CD14-positive monocyte (primary cell): ENCODE measurements at regions not wholly inside any gene's neighbourhood (a gene's known extent, or its start where the extent isn't known, plus 50 kb on each side); places are given as distances from the start of the nearest gene placed in this dataset.

ENCODE experiments used
- DNase-seq, 3 donors: peaks; one replicate each; pipeline ENCODE4 v3.0.0-alpha.2; 2011 to 2022
- H2AFZ ChIP-seq: 2 replicates; pipeline ENCODE4 v1.6.0; 2012; ENCODE audit warnings: mild to moderate bottlenecking, low read depth, low read length, inconsistent platforms; ENCODE audit not compliant: insufficient read depth, poor library complexity, severe bottlenecking
- H3K27ac ChIP-seq, 2 donors: 1 replicate in 1 of 2; 2 replicates in 1 of 2; pipeline ENCODE4 v1.5.1; 2012 to 2013; ENCODE audit warnings: low read length in 2 of 2, control low read depth in 1 of 2, inconsistent platforms in 1 of 2, low read depth in 1 of 2, mild to moderate bottlenecking in 1 of 2
- H3K27me3 ChIP-seq, 2 donors: one replicate each; pipeline versions ENCODE4 v1.6.0 to v1.6.1; 2011 to 2013; ENCODE audit warnings: low read length in 2 of 2; ENCODE audit not compliant: control insufficient read depth in 2 of 2, insufficient read depth in 2 of 2
- H3K36me3 ChIP-seq, 2 donors: replicated peaks in 1 of 2; 1 replicate in 1 of 2; 2 replicates in 1 of 2; pipeline versions ENCODE4 v1.5.1 to v1.6.1; 2012 to 2013; ENCODE audit warnings: low read length in 2 of 2, control low read depth in 1 of 2, inconsistent platforms in 1 of 2, mild to moderate bottlenecking in 1 of 2; ENCODE audit not compliant: insufficient read depth in 2 of 2, control insufficient read depth in 1 of 2
- H3K4me1 ChIP-seq, 2 donors: 1 replicate in 1 of 2; 2 replicates in 1 of 2; pipeline versions ENCODE4 v1.5.1 to v1.6.1; 2012 to 2013; ENCODE audit warnings: low read length in 2 of 2, control low read depth in 1 of 2, inconsistent platforms in 1 of 2, mild to moderate bottlenecking in 1 of 2, moderate library complexity in 1 of 2; ENCODE audit not compliant: insufficient read depth in 2 of 2, control insufficient read depth in 1 of 2
- H3K4me2 ChIP-seq: replicated peaks from 2 replicates; pipeline ENCODE3; 2012; ENCODE audit warnings: low read length, moderate library complexity, mild to moderate bottlenecking; ENCODE audit not compliant: poor library complexity, severe bottlenecking; ENCODE audit errors: extremely low read depth
- H3K4me3 ChIP-seq, 3 experiments: fragments of 200-600 bp in 1 of 3; sonication (generic) in 1 of 3; replicated peaks in 1 of 3; 1 replicate in 2 of 3; 2 replicates in 1 of 3; pipeline ENCODE4 v1.5.1; 2011 to 2013; ENCODE audit warnings: low read length in 3 of 3, mild to moderate bottlenecking in 3 of 3, control low read depth in 2 of 3, low read depth in 2 of 3, inconsistent platforms in 1 of 3, moderate library complexity in 1 of 3
- H3K79me2 ChIP-seq: 2 replicates; pipeline ENCODE4 v1.6.0; 2012; ENCODE audit warnings: mild to moderate bottlenecking, control low read depth, inconsistent platforms, low read length, moderate library complexity; ENCODE audit not compliant: insufficient read depth
- H3K9ac ChIP-seq: 2 replicates; pipeline ENCODE4 v1.6.0; 2017; ENCODE audit warnings: low read length, mild to moderate bottlenecking; ENCODE audit not compliant: insufficient read depth, poor library complexity, severe bottlenecking
- H3K9me3 ChIP-seq, 2 donors: replicated peaks in 1 of 2; 1 replicate in 1 of 2; 2 replicates in 1 of 2; pipeline versions ENCODE4 v1.5.1 to v1.6.1; 2012 to 2013; ENCODE audit warnings: low read length in 2 of 2, control low read depth in 1 of 2; ENCODE audit not compliant: control insufficient read depth in 1 of 2, insufficient read depth in 1 of 2
- H4K20me1 ChIP-seq: 2 replicates; pipeline ENCODE4 v1.6.0; 2012; ENCODE audit warnings: mild to moderate bottlenecking, low read length, control low read depth, moderate library complexity; ENCODE audit not compliant: insufficient read depth
- H3K27ac Mint-ChIP-seq, 7 donors: one replicate each; pipeline ENCODE4 v1.8.0; 2020; ENCODE audit warnings: mild to moderate bottlenecking in 7 of 7, mixed read lengths in 7 of 7, moderate library complexity in 6 of 7, inconsistent platforms in 2 of 7
- H3K27me3 Mint-ChIP-seq, 3 donors: one replicate each; pipeline ENCODE4 v1.8.0; 2021 to 2022; ENCODE audit warnings: low read depth in 3 of 3, mild to moderate bottlenecking in 3 of 3, mixed read lengths in 3 of 3, moderate library complexity in 3 of 3, inconsistent platforms in 1 of 3
- H3K36me3 Mint-ChIP-seq, 2 donors: one replicate each; pipeline ENCODE4 v1.8.0; 2020; ENCODE audit warnings: mixed read lengths in 2 of 2, inconsistent platforms in 1 of 2, mild to moderate bottlenecking in 1 of 2
- H3K4me1 Mint-ChIP-seq: one replicate; pipeline ENCODE4 v1.8.0; 2020; ENCODE audit warnings: mild to moderate bottlenecking, mixed read lengths
- H3K4me3 Mint-ChIP-seq, 2 donors: one replicate each; pipeline ENCODE4 v1.8.0; 2020; ENCODE audit warnings: mild to moderate bottlenecking in 2 of 2, mixed read lengths in 2 of 2, moderate library complexity in 1 of 2
- H3K9me3 Mint-ChIP-seq, 7 donors: one replicate each; pipeline ENCODE4 v1.8.0; 2020 to 2022; ENCODE audit warnings: mixed read lengths in 7 of 7, mild to moderate bottlenecking in 6 of 7, moderate library complexity in 6 of 7, inconsistent platforms in 2 of 7
- WGBS: methylation state at CpG from one replicate; pipeline ENCODE4 v1.1.5; 2013; ENCODE audit warnings: missing lambda C conversion rate; ENCODE audit not compliant: insufficient coverage; 5-methylcytosine and 5-hydroxymethylcytosine counted together
- intact Hi-C, 2 donors: fragments of 100-400 bp; cut with micrococcal nuclease; formaldehyde crosslinking; loops; one replicate each; pipeline versions ENCODE4 v1.15.0 to v1.15.1; 2023
- TF ChIP-seq, protein P1 (sequence below): fragments of 200-600 bp; IDR thresholded peaks from one replicate; pipeline ENCODE4 v1.8.0; 2022; ENCODE audit warnings: antibody characterized with exemption, mild to moderate bottlenecking

DNA sequence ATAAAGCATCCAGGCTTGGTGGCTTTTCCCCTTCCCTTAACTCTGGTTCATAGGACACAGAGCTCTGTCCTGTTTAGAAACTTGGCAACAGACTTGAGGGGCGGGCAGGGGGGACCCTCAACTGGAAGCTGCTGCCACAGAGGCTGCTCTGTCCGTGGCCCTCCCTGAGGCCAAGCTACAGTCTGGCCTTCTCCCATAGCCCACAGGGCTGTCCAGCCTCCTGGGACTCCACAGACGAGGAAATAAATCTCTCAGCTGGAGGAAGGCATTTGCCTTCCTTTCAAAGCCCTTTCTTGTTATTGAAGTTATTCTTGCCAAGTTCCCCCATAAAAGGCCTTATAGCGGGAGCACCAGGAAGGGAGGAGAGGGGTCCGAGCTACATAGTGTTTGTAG is 248.8 kb upstream of the TPM1 start:
- H3K4me1 ChIP-seq: no peaks in the 10 kb centered on the region
- peaks cover 0 to 1% (median 0%) of the 10 kb centered on the region in 3 donors for H3K27me3 Mint-ChIP-seq
- H2AFZ ChIP-seq: no peak overlapping the region
- TF ChIP-seq, protein P1, sequence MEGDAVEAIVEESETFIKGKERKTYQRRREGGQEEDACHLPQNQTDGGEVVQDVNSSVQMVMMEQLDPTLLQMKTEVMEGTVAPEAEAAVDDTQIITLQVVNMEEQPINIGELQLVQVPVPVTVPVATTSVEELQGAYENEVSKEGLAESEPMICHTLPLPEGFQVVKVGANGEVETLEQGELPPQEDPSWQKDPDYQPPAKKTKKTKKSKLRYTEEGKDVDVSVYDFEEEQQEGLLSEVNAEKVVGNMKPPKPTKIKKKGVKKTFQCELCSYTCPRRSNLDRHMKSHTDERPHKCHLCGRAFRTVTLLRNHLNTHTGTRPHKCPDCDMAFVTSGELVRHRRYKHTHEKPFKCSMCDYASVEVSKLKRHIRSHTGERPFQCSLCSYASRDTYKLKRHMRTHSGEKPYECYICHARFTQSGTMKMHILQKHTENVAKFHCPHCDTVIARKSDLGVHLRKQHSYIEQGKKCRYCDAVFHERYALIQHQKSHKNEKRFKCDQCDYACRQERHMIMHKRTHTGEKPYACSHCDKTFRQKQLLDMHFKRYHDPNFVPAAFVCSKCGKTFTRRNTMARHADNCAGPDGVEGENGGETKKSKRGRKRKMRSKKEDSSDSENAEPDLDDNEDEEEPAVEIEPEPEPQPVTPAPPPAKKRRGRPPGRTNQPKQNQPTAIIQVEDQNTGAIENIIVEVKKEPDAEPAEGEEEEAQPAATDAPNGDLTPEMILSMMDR: no peak
- H3K4me3 ChIP-seq: no peak overlapping the region
- H3K4me3 Mint-ChIP-seq: no peak overlapping the region
- no peaks in the 10 kb centered on the region for H3K36me3 Mint-ChIP-seq
- no peaks in the 10 kb centered on the region for H3K36me3 ChIP-seq
- H3K9ac ChIP-seq: no peak overlapping the region
- intact Hi-C loops: no loop called here
- H4K20me1 ChIP-seq: no peaks in the 10 kb centered on the region
- no peak for DNase-seq
- H3K9me3 ChIP-seq: no peaks in the 10 kb centered on the region
- H3K27me3 ChIP-seq: no peaks in the 10 kb centered on the region
- H3K9me3 Mint-ChIP-seq: no peaks in the 10 kb centered on the region
- 100% methylated on average over 2 of the region's 5 CpGs for WGBS
- H3K4me1 Mint-ChIP-seq: no peaks in the 10 kb centered on the region
- no peak overlapping the region for H3K4me2 ChIP-seq
- no peak overlapping the region for H3K27ac Mint-ChIP-seq
- H3K79me2 ChIP-seq: no peaks in the 10 kb centered on the region
- no peak overlapping the region for H3K27ac ChIP-seq

DNA sequence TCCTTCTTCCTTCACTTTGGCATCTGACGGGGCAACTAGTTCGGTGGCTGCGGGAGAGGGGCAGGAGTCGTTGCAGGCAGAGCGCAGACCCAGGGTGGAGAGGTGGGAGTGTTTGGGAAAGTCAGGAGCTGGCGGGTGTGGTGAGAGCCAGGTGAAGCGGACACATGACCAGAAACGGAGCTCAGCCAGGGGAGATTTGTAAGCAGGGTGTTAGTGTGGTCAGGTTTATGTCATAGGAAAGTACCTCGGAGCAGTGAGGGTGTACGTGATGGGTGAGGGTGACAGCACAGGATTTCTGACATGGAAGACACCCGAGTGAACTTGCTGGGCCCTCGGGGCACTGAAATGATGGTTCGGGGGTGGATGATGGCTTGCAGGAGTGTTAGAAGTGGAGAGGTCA is 247.4 kb upstream of the TPM1 start:
- no peak overlapping the region for H2AFZ ChIP-seq
- H3K4me1 Mint-ChIP-seq: no peaks in the 10 kb centered on the region
- intact Hi-C loops: no loop called here
- 95% methylated on average over 8 of the region's 13 CpGs for WGBS
- TF ChIP-seq, protein P1: no peak
- no peak overlapping the region for H3K27ac ChIP-seq
- H3K9me3 ChIP-seq: no peaks in the 10 kb centered on the region
- H4K20me1 ChIP-seq: no peaks in the 10 kb centered on the region
- DNase-seq: no peak
- H3K9ac ChIP-seq: no peak overlapping the region
- peaks cover 0 to 1% (median 0%) of the 10 kb centered on the region in 3 donors for H3K27me3 Mint-ChIP-seq
- no peak overlapping the region for H3K4me2 ChIP-seq
- no peaks in the 10 kb centered on the region for H3K4me1 ChIP-seq
- no peaks in the 10 kb centered on the region for H3K79me2 ChIP-seq
- H3K27me3 ChIP-seq: no peaks in the 10 kb centered on the region
- H3K4me3 Mint-ChIP-seq: no peak overlapping the region
- no peak overlapping the region for H3K4me3 ChIP-seq
- no peaks in the 10 kb centered on the region for H3K36me3 ChIP-seq
- no peak overlapping the region for H3K27ac Mint-ChIP-seq
- H3K9me3 Mint-ChIP-seq: no peaks in the 10 kb centered on the region
- H3K36me3 Mint-ChIP-seq: no peaks in the 10 kb centered on the region
